Keratinocyte (primary cell): ENCODE measurements at regions not wholly inside any gene's neighbourhood (a gene's known extent, or its start where the extent isn't known, plus 50 kb on each side); places are given as distances from the start of the nearest gene placed in this dataset.

Experiments
- DNase-seq: peaks from one replicate; pipeline ENCODE4 v3.0.0-alpha.2; 2011; ENCODE audit warnings: low read depth, missing footprints, low spot score
- FAIRE-seq: peaks from 2 replicates; lab custom pipeline; 2011; peaks lifted over from hg19 to GRCh38; lab: Jason Lieb, UNC
- H2AFZ ChIP-seq: 2 replicates; pipeline ENCODE4 v1.6.0; 2012; ENCODE audit warnings: low read length, control low read depth, inconsistent platforms; ENCODE audit not compliant: control insufficient read depth
- H3K27ac ChIP-seq: 2 replicates; pipeline ENCODE4 v1.5.1; 2011; ENCODE audit warnings: low read length; ENCODE audit not compliant: control insufficient read depth, insufficient read depth
- H3K27me3 ChIP-seq: 3 replicates; pipeline ENCODE4 v1.6.0; 2011; ENCODE audit warnings: low read length; ENCODE audit not compliant: control insufficient read depth, insufficient read depth; ENCODE audit errors: extremely low read depth
- H3K36me3 ChIP-seq, 2 experiments: 2 replicates in 1 of 2; 3 replicates in 1 of 2; pipeline ENCODE4 v1.5.1; 2011; ENCODE audit warnings: low read length in 2 of 2, mild to moderate bottlenecking in 1 of 2; ENCODE audit not compliant: control insufficient read depth in 2 of 2, insufficient read depth in 2 of 2; ENCODE audit errors: extremely low read depth in 1 of 2
- H3K4me1 ChIP-seq: 3 replicates; pipeline ENCODE4 v1.5.1; 2011; ENCODE audit warnings: low read length; ENCODE audit not compliant: control insufficient read depth, insufficient read depth; ENCODE audit errors: extremely low read depth
- H3K4me2 ChIP-seq: 3 replicates; pipeline ENCODE4 v1.6.0; 2011; ENCODE audit warnings: low read depth, low read length; ENCODE audit not compliant: control insufficient read depth, insufficient read depth; ENCODE audit errors: extremely low read depth
- H3K4me3 ChIP-seq, 3 experiments: fragments of 200-600 bp in 1 of 3; sonication (generic) in 1 of 3; 2 replicates in 2 of 3; 3 replicates in 1 of 3; pipeline ENCODE4 v1.5.1; 2011 to 2016; ENCODE audit warnings: low read length in 3 of 3, mild to moderate bottlenecking in 3 of 3, control low read depth in 2 of 3, inconsistent platforms in 1 of 3, low read depth in 1 of 3, mixed read lengths in 1 of 3, mixed run types in 1 of 3, moderate library complexity in 1 of 3; ENCODE audit not compliant: control insufficient read depth in 2 of 3, insufficient read depth in 2 of 3; ENCODE audit errors: extremely low read depth in 1 of 3
- H3K79me2 ChIP-seq: 2 replicates; pipeline ENCODE4 v1.6.0; 2012; ENCODE audit warnings: low read length; ENCODE audit not compliant: control insufficient read depth, insufficient read depth
- H3K9ac ChIP-seq: 3 replicates; pipeline ENCODE4 v1.6.0; 2011; ENCODE audit warnings: low read length; ENCODE audit not compliant: control insufficient read depth, insufficient read depth; ENCODE audit errors: extremely low read depth
- H3K9me1 ChIP-seq: 3 replicates; pipeline ENCODE4 v1.6.0; 2011; ENCODE audit warnings: low read length; ENCODE audit not compliant: control insufficient read depth, insufficient read depth; ENCODE audit errors: extremely low read depth
- H3K9me3 ChIP-seq: 2 replicates; pipeline ENCODE4 v1.5.1; 2012; ENCODE audit warnings: low read depth, low read length; ENCODE audit not compliant: control insufficient read depth
- H4K20me1 ChIP-seq: 3 replicates; pipeline ENCODE4 v1.6.0; 2011; ENCODE audit warnings: low read length; ENCODE audit not compliant: control insufficient read depth, insufficient read depth; ENCODE audit errors: extremely low read depth
- EZH2 ChIP-seq: IDR thresholded peaks from one replicate; pipeline ENCODE4 v1.6.1; 2012; ENCODE audit warnings: inconsistent platforms, mild to moderate bottlenecking, low read length, moderate library complexity
- dilution Hi-C: fragments of 300-500 bp; cut with MboI; formaldehyde crosslinking; loops from one replicate; pipeline ENCODE4 v1.7.0; 2020; ENCODE audit warnings: low sequenced_read_pairs; ENCODE audit not compliant: extremely low pct_ligation_motif_present
- TF ChIP-seq, protein P1 (sequence below), 3 experiments: IDR thresholded peaks in 1 of 3; conservative IDR thresholded peaks in 1 of 3; optimal IDR thresholded peaks in 1 of 3; 2 replicates in 2 of 3; 3 replicates in 1 of 3; pipeline versions ENCODE3 to v1.5.1; 2011; ENCODE audit warnings: low read length in 3 of 3, mild to moderate bottlenecking in 3 of 3, moderate library complexity in 2 of 3, control low read depth in 1 of 3, inconsistent platforms in 1 of 3; ENCODE audit not compliant: insufficient read depth in 2 of 3; ENCODE audit errors: extremely low read depth in 1 of 3

DNA sequence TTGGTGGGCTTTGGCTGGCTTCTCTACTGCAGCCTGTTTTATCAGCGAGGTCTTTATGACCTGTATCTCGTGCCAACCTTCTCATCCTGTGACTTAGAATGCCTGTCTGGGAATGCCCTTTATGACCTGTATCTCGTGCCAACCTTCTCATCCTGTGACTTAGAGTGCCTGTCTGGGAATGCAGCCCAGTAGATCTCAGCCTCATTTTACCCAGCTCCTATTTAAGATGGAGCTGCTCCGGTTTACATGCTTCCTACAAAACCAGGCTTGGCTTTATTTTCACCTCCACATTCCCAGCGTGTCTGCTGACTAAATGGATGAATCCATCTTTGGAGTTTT is 395.3 kb downstream of the PREX1 start:
- Histone ChIP-seq H3K27ac (no peak overlapping the region), H3K9me1 (no peaks in the 10 kb centered on the region), H3K79me2 (no peaks in the 10 kb centered on the region), H4K20me1 (no peaks in the 10 kb centered on the region), H2AFZ (no peak overlapping the region), H3K9ac (no peak overlapping the region), H3K27me3 (no peaks in the 10 kb centered on the region), H3K9me3 (no peaks in the 10 kb centered on the region), H3K4me3 (no peak overlapping the region), H3K4me1 (no peaks in the 10 kb centered on the region), H3K36me3 (no peaks in the 10 kb centered on the region), H3K4me2 (no peak overlapping the region)
- DNase-seq (no peak), FAIRE-seq (no peak)
- TF ChIP-seq, protein P1, sequence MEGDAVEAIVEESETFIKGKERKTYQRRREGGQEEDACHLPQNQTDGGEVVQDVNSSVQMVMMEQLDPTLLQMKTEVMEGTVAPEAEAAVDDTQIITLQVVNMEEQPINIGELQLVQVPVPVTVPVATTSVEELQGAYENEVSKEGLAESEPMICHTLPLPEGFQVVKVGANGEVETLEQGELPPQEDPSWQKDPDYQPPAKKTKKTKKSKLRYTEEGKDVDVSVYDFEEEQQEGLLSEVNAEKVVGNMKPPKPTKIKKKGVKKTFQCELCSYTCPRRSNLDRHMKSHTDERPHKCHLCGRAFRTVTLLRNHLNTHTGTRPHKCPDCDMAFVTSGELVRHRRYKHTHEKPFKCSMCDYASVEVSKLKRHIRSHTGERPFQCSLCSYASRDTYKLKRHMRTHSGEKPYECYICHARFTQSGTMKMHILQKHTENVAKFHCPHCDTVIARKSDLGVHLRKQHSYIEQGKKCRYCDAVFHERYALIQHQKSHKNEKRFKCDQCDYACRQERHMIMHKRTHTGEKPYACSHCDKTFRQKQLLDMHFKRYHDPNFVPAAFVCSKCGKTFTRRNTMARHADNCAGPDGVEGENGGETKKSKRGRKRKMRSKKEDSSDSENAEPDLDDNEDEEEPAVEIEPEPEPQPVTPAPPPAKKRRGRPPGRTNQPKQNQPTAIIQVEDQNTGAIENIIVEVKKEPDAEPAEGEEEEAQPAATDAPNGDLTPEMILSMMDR (optimal IDR thresholded peaks at IDR 0.05 in 1 of 3, IDR thresholded peaks at IDR 0.05 in 1 of 3, conservative IDR thresholded peaks at IDR 0.05 in 1 of 3; ENCODE audit: extremely low read depth in 1 of 3, insufficient read depth in 2 of 3, low read length in 3 of 3): no peak
- TF ChIP-seq EZH2: no peak
- dilution Hi-C loops: no loop called here

DNA sequence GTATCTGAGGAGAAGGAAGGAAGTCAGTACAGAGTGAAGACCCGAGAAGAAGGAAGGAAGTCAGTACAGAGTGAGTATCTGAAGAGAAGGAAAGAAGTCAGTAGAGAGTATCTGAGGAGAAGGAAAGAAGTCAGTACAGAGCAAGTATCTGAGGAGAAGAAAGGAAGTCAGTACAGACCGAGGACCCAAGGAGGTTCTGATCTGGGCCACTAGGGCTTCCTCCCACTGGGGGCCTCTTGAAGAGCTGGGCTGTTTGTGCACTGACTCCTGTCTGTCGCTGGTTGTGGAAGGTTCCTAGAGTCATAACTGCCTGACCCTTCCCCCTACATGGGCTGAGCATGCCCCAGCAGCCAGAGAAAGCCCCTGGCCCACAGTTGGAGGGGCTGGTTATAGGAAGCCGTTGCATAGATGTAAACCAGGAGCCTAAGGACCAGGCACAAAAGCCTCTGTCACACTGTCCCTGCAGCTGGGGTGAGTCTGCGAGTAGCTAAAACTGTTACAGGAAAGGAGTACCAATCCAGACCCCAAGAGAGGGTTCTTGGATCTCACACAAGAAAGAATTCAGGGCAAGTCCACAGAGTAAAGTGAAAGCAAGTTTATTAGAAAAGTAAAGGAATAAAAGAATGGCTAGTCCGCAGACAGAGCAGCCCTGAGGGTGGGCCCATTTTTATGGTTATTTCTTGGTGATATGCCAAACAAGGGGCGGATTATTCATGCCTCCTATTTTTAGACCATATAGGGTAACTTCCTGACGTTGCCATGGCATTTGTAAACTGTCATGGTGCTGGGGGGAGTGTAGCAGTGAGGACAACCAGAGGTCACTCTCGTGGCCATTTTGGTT is 395.9 kb downstream of the PREX1 start:
- FAIRE-seq (no peak), DNase-seq (no peak)
- dilution Hi-C loops: no loop called here
- H3K27me3 ChIP-seq: no peaks in the 10 kb centered on the region
- H4K20me1 ChIP-seq: no peaks in the 10 kb centered on the region
- no peak overlapping the region for H3K4me2 ChIP-seq
- H2AFZ ChIP-seq: no peak overlapping the region
- no peaks in the 10 kb centered on the region for H3K36me3 ChIP-seq
- no peak for TF ChIP-seq EZH2
- TF ChIP-seq, protein P1 (optimal IDR thresholded peaks at IDR 0.05 in 1 of 3, IDR thresholded peaks at IDR 0.05 in 1 of 3, conservative IDR thresholded peaks at IDR 0.05 in 1 of 3; ENCODE audit: extremely low read depth in 1 of 3, insufficient read depth in 2 of 3, low read length in 3 of 3): no peak
- no peaks in the 10 kb centered on the region for H3K4me1 ChIP-seq
- H3K9me1 ChIP-seq: no peaks in the 10 kb centered on the region
- H3K79me2 ChIP-seq: no peaks in the 10 kb centered on the region
- no peak overlapping the region for H3K27ac ChIP-seq
- no peak overlapping the region for H3K9ac ChIP-seq
- no peaks in the 10 kb centered on the region for H3K9me3 ChIP-seq
- no peak overlapping the region for H3K4me3 ChIP-seq
